ENCODE measurements at regions not wholly inside any gene's neighbourhood (a gene's known extent, or its start where the extent isn't known, plus 50 kb on each side); places are given as distances from the start of the nearest gene placed in this dataset.

- ChIA-PET POLR2A (no interaction called here), CTCF (no interaction called here)
- no peak overlapping the region for H3K27ac Mint-ChIP-seq
- DNase-seq (no peak), ATAC-seq (no peak)
- TF ChIP-seq CTCF (IDR thresholded peaks at IDR 0.05): no peak
- H3K9me3 Mint-ChIP-seq: peaks cover 1% of the 10 kb centered on the region
- intact Hi-C loops (cut with micrococcal nuclease): no loop called here
- no peaks in the 10 kb centered on the region for H3K4me1 Mint-ChIP-seq (ENCODE audit: low read depth)
- H3K27me3 Mint-ChIP-seq: no peaks in the 10 kb centered on the region
- H3K36me3 Mint-ChIP-seq (ENCODE audit: low read depth): no peaks in the 10 kb centered on the region
- no peak overlapping the region for H3K4me3 Mint-ChIP-seq
These were observed 1566.9 kb upstream of the TMEM132C start for GRCh38 chr12:126700096-126700495.

GRCh38 chr12:126704609-126705008, 1562.4 kb upstream of the TMEM132C start:
- POLR2A ChIA-PET: no interaction called here
- no peaks in the 10 kb centered on the region for H3K36me3 Mint-ChIP-seq (ENCODE audit: low read depth)
- ATAC-seq (no peak), DNase-seq (no peak)
- CTCF ChIA-PET: interaction anchor here (1.1 kb wide), 1 partner anchor 635 kb away, joined by 3 read pairs; no protein-coding TSS in a partner anchor
- H3K27ac Mint-ChIP-seq: no peak overlapping the region
- no peaks in the 10 kb centered on the region for H3K27me3 Mint-ChIP-seq
- intact Hi-C loops (cut with micrococcal nuclease): no loop called here
- no peak for TF ChIP-seq CTCF (IDR thresholded peaks at IDR 0.05)
- peaks cover 2% of the 10 kb centered on the region for H3K9me3 Mint-ChIP-seq
- no peaks in the 10 kb centered on the region for H3K4me1 Mint-ChIP-seq (ENCODE audit: low read depth)
- no peak overlapping the region for H3K4me3 Mint-ChIP-seq

- ATAC-seq: no peak
- Mint-ChIP-seq H3K27me3 (no peaks in the 10 kb centered on the region), H3K27ac (no peak overlapping the region), H3K4me1 (ENCODE audit: low read depth) (no peaks in the 10 kb centered on the region), H3K4me3 (no peak overlapping the region), H3K9me3 (peaks cover 2% of the 10 kb centered on the region), H3K36me3 (ENCODE audit: low read depth) (no peaks in the 10 kb centered on the region)
- no peak for DNase-seq
- intact Hi-C loops (cut with micrococcal nuclease): no loop called here
- no peak for TF ChIP-seq CTCF (IDR thresholded peaks at IDR 0.05)
- ChIA-PET POLR2A (no interaction called here), CTCF (no interaction called here)
These were observed 1560.7 kb upstream of the TMEM132C start for GRCh38 chr12:126706300-126706699.

- DNase-seq (peak; percentile 4), ATAC-seq (peak; percentile 61)
- H3K36me3 Mint-ChIP-seq (ENCODE audit: low read depth): no peaks in the 10 kb centered on the region
- H3K4me3 Mint-ChIP-seq: no peak overlapping the region
- ChIA-PET CTCF (interaction anchor here (0.7 kb wide), 1 partner anchor 39 kb away, joined by 3 read pairs; no protein-coding TSS in a partner anchor), POLR2A (no interaction called here)
- no peak for TF ChIP-seq CTCF (IDR thresholded peaks at IDR 0.05)
- peaks cover 2% of the 10 kb centered on the region for H3K9me3 Mint-ChIP-seq
- H3K27ac Mint-ChIP-seq: no peak overlapping the region
- intact Hi-C loops (cut with micrococcal nuclease): no loop called here
- H3K4me1 Mint-ChIP-seq (ENCODE audit: low read depth): no peaks in the 10 kb centered on the region
- no peaks in the 10 kb centered on the region for H3K27me3 Mint-ChIP-seq
These were observed 1558.5 kb upstream of the TMEM132C start for GRCh38 chr12:126708492-126708896.

GRCh38 chr12:126718365-126718764, 1548.6 kb upstream of the TMEM132C start:
- Mint-ChIP-seq H3K36me3 (ENCODE audit: low read depth) (no peaks in the 10 kb centered on the region), H3K27ac (no peak overlapping the region), H3K4me1 (ENCODE audit: low read depth) (no peaks in the 10 kb centered on the region), H3K4me3 (no peak overlapping the region), H3K27me3 (no peaks in the 10 kb centered on the region), H3K9me3 (peaks cover 12% of the 10 kb centered on the region)
- DNase-seq: no peak
- intact Hi-C loops (cut with micrococcal nuclease): no loop called here
- TF ChIP-seq CTCF (IDR thresholded peaks at IDR 0.05): no peak
- ATAC-seq: no peak
- POLR2A ChIA-PET: no interaction called here
- CTCF ChIA-PET: no interaction called here
